ENCODE measurements at regions not wholly inside any gene's neighbourhood (a gene's known extent, or its start where the extent isn't known, plus 50 kb on each side); places are given as distances from the start of the nearest gene placed in this dataset.

- no peak for DNase-seq (ENCODE audit: low read depth in 2 of 3, low spot score in 1 of 3)
Observed at GRCh38 chr18:4858379-4859127, 338.5 kb downstream of the AKAIN1 start.

- no peak for DNase-seq (ENCODE audit: low read depth in 2 of 3, low spot score in 1 of 3)
Observed at GRCh38 chr18:4854671-4855070, 342.4 kb downstream of the AKAIN1 start.

- no peak for DNase-seq (ENCODE audit: low read depth in 2 of 3, low spot score in 1 of 3)
Observed at GRCh38 chr18:4851301-4851976, 345.6 kb downstream of the AKAIN1 start.

GRCh38 chr18:4847056-4847455 is 350.0 kb downstream of the AKAIN1 start:
- DNase-seq (ENCODE audit: low read depth in 2 of 3, low spot score in 1 of 3), result no peak

- DNase-seq (ENCODE audit: low read depth in 2 of 3, low spot score in 1 of 3), result no peak
Observed at GRCh38 chr18:4844320-4844719, 352.7 kb downstream of the AKAIN1 start.

GRCh38 chr18:4843771-4844170 is 353.3 kb downstream of the AKAIN1 start:
- DNase-seq (ENCODE audit: low read depth in 2 of 3, low spot score in 1 of 3), result no peak

- no peak for DNase-seq (ENCODE audit: low read depth in 2 of 3, low spot score in 1 of 3)
Observed at GRCh38 chr18:4842751-4843150, 354.3 kb downstream of the AKAIN1 start.

- no peak for DNase-seq (ENCODE audit: low read depth in 2 of 3, low spot score in 1 of 3)
Observed at GRCh38 chr18:4842287-4842686, 354.8 kb downstream of the AKAIN1 start.

- no peak for DNase-seq (ENCODE audit: low read depth in 2 of 3, low spot score in 1 of 3)
Observed at GRCh38 chr18:4839639-4840038, 357.4 kb downstream of the AKAIN1 start.

- DNase-seq (ENCODE audit: low read depth in 2 of 3, low spot score in 1 of 3), result no peak
Observed at GRCh38 chr18:4836141-4836540, 360.9 kb downstream of the AKAIN1 start.

GRCh38 chr18:4831791-4832375 is 365.2 kb downstream of the AKAIN1 start:
- DNase-seq (ENCODE audit: low read depth in 2 of 3, low spot score in 1 of 3), result no peak

- DNase-seq (ENCODE audit: low read depth in 2 of 3, low spot score in 1 of 3), result no peak
Observed at GRCh38 chr18:4831127-4831526, 365.9 kb downstream of the AKAIN1 start.

GRCh38 chr18:4823091-4823490 is 368.0 kb upstream of the DLGAP1 start:
- DNase-seq (ENCODE audit: low read depth in 2 of 3, low spot score in 1 of 3), result no peak

GRCh38 chr18:4821801-4822200 is 366.7 kb upstream of the DLGAP1 start:
- no peak for DNase-seq (ENCODE audit: low read depth in 2 of 3, low spot score in 1 of 3)

- no peak for DNase-seq (ENCODE audit: low read depth in 2 of 3, low spot score in 1 of 3)
Observed at GRCh38 chr18:4817665-4818064, 362.6 kb upstream of the DLGAP1 start.

- no peak for DNase-seq (ENCODE audit: low read depth in 2 of 3, low spot score in 1 of 3)
Observed at GRCh38 chr18:4813708-4814107, 358.6 kb upstream of the DLGAP1 start.

- no peak for DNase-seq (ENCODE audit: low read depth in 2 of 3, low spot score in 1 of 3)
Observed at GRCh38 chr18:4808891-4809290, 353.8 kb upstream of the DLGAP1 start.

- DNase-seq (ENCODE audit: low read depth in 2 of 3, low spot score in 1 of 3), result no peak
Observed at GRCh38 chr18:4807604-4808293, 352.6 kb upstream of the DLGAP1 start.

- DNase-seq (ENCODE audit: low read depth in 2 of 3, low spot score in 1 of 3), result no peak
Observed at GRCh38 chr18:4806331-4806730, 351.2 kb upstream of the DLGAP1 start.

GRCh38 chr18:4802296-4802695 is 347.2 kb upstream of the DLGAP1 start:
- DNase-seq (ENCODE audit: low read depth in 2 of 3, low spot score in 1 of 3), result no peak

- no peak for DNase-seq (ENCODE audit: low read depth in 2 of 3, low spot score in 1 of 3)
Observed at GRCh38 chr18:4801151-4801550, 346.0 kb upstream of the DLGAP1 start.

All from stimulated activated CD4-positive, alpha-beta T cell treated with anti-CD3 and anti-CD28 coated beads, Interleukin-12 subunit alpha, Interleukin-12 subunit beta, amount 100 ng/mL, for 48 hours (primary cell).